Loucy (cell line): ENCODE measurements at regions not wholly inside any gene's neighbourhood (a gene's known extent, or its start where the extent isn't known, plus 50 kb on each side); places are given as distances from the start of the nearest gene placed in this dataset.

Source experiments
- CTCF ChIP-seq: fragments of 200-600 bp; sonication (generic); conservative IDR thresholded peaks from 2 replicates; pipeline ENCODE4 v1.5.1; 2014; ENCODE audit warnings: mild to moderate bottlenecking, antibody characterized with exemption, low read length
- EZH2phosphoT487 ChIP-seq: fragments of 200-600 bp; IDR thresholded peaks from 2 replicates; pipeline ENCODE4 v1.6.1; 2018; ENCODE audit warnings: antibody characterized with exemption, mild to moderate bottlenecking, moderate library complexity, borderline replicate concordance

GRCh38 chr2:94939349-94939748, 68.1 kb downstream of the TEKT4 start:
- TF ChIP-seq CTCF (no peak), EZH2phosphoT487 (no peak)
